ENCODE measurements at regions not wholly inside any gene's neighbourhood (a gene's known extent, or its start where the extent isn't known, plus 50 kb on each side); places are given as distances from the start of the nearest gene placed in this dataset.

GRCh38 chr16:87058728-87059250 lies 258.4 kb downstream of the C16orf95 start:
- TF ChIP-seq EZH2 (IDR thresholded peaks at IDR 0.05; ENCODE audit: borderline replicate concordance) (no peak), CTCF (IDR thresholded peaks at IDR 0.05; ENCODE audit: poor library complexity) (no peak)

Measured in hepatocyte (in vitro differentiated cells).